Lower leg skin (tissue), 4 donors: ENCODE measurements at regions not wholly inside any gene's neighbourhood (a gene's known extent, or its start where the extent isn't known, plus 50 kb on each side); places are given as distances from the start of the nearest gene placed in this dataset.

Source experiments
- DNase-seq, 2 donors: peaks; one replicate each; pipeline ENCODE4 v3.0.0-alpha.2; 2019; ENCODE audit warnings: low spot score in 2 of 2
- H3K4me3 ChIP-seq: fragments of 200-600 bp; sonication (generic); 2 replicates; pipeline ENCODE4 v1.5.1; 2017; ENCODE audit warnings: mild to moderate bottlenecking, low read depth; ENCODE audit not compliant: poor library complexity, severe bottlenecking
- CTCF ChIP-seq, 3 donors: fragments of 450-650 bp; IDR thresholded peaks; one replicate each; pipeline ENCODE4 v1.5.1; 2016; ENCODE audit warnings: antibody characterized with exemption in 3 of 3, mild to moderate bottlenecking in 3 of 3, moderate library complexity in 2 of 3
- POLR2A ChIP-seq, 2 donors: fragments of 450-650 bp; IDR thresholded peaks; one replicate each; pipeline ENCODE4 v1.6.1; 2016 to 2017; ENCODE audit warnings: antibody characterized with exemption in 2 of 2, mild to moderate bottlenecking in 1 of 2, moderate library complexity in 1 of 2
- WGBS, 2 donors: methylation state at CpG; one replicate each; pipeline ENCODE4 v1.1.5; 2018; 5-methylcytosine and 5-hydroxymethylcytosine counted together
- intact Hi-C: fragments of 100-400 bp; cut with DNase I; formaldehyde crosslinking; loops from one replicate; pipeline ENCODE4 v1.15.0; 2023; ENCODE audit warnings: low total_unique reads

GRCh38 chr16:65524997-65525396, 403.1 kb upstream of the CDH11 start:
- H3K4me3 ChIP-seq, result no peak overlapping the region
- DNase-seq, result no peak
- TF ChIP-seq CTCF (IDR thresholded peaks at IDR 0.05), result no peak
- TF ChIP-seq POLR2A (IDR thresholded peaks at IDR 0.05), result no peak
- 70 to 75% methylated on average over 8 of the region's 8 CpGs for WGBS, 2 donors
- intact Hi-C loops, result no loop called here

GRCh38 chr16:65524231-65524630, 402.4 kb upstream of the CDH11 start:
- no peak for TF ChIP-seq CTCF (IDR thresholded peaks at IDR 0.05)
- TF ChIP-seq POLR2A (IDR thresholded peaks at IDR 0.05), result no peak
- no peak for DNase-seq
- no peak overlapping the region for H3K4me3 ChIP-seq
- WGBS, 2 donors, result 79% methylated on average over 3 of the region's 3 CpGs
- intact Hi-C loops, result no loop called here

DNA sequence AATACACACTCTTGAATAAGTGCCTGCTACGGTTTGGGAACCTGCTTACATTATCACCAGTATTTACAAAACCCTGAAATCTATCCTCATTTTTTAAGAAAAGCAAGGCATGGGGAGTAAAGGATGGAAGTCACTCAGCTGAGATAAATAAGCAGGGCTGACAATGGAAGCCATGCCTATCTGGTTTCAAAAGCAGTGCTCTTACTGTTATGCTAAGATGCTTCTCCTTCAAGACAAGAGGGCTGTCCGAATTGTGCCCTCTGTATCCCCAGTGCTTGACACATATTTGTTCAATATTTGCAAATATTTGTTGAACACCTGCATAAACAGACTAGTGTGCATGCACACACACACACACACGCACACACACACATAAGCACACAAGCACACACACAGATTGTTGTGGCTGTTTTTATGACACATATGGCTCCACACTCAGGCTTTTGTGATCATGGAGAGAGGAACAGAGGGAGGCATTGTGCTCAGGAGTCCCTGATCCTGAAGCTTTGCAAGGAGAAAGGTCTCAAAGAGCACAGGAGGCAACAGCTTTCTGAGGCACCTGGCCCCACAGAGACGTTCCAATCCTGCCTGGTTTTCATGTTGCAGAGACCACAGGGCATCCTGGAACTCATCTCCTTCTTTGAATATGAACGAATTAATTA, 401.6 kb upstream of the CDH11 start:
- no peak overlapping the region for H3K4me3 ChIP-seq
- WGBS, 2 donors, result 72 to 83% methylated on average over 5 of the region's 5 CpGs
- intact Hi-C loops, result no loop called here
- TF ChIP-seq POLR2A (IDR thresholded peaks at IDR 0.05) (no peak), CTCF (IDR thresholded peaks at IDR 0.05) (no peak)
- no peak for DNase-seq

GRCh38 chr16:65522412-65522811, 400.5 kb upstream of the CDH11 start:
- no peak for DNase-seq
- no peak overlapping the region for H3K4me3 ChIP-seq
- 90 to 93% methylated on average over 7 of the region's 7 CpGs for WGBS, 2 donors
- intact Hi-C loops, result no loop called here
- TF ChIP-seq CTCF (IDR thresholded peaks at IDR 0.05), result no peak
- no peak for TF ChIP-seq POLR2A (IDR thresholded peaks at IDR 0.05)

DNA sequence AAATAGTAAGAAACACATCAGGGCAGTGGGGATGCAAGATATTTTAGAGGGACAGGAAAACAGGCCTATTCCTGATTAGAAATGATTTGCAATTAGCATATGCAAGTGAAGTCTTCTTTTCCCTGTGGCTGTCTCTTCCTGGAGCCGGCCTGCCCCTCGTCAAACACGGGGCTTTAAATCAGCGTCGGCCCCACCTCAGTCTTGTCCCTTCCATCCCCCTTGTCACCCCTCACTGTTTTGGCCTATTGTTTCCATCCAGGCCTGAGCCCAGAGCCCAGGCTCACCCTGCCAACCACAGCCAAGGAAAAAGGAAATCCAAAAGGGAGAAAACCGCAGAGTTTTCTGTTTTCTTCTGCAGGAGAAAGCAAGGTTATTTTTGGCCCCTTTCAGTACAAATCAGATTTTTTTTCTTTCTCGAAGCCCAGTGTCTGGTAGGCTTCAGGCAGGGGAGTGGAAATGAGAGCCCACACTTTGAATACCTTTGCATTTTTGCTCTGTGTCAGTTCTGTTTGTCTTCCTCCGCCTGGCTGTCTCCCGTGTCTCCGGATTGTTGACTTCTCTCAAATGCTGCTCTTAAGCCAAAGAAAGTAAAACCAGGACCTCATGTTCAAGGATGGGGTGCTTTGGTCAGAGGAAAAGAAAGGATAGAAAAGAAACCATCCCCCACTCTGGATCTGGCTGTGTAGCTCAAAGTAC, 399.9 kb upstream of the CDH11 start:
- no peak for DNase-seq
- no peak overlapping the region for H3K4me3 ChIP-seq
- TF ChIP-seq CTCF (IDR thresholded peaks at IDR 0.05), result no peak
- no peak for TF ChIP-seq POLR2A (IDR thresholded peaks at IDR 0.05)
- WGBS, 2 donors, result 32% methylated on average over 10 of the region's 10 CpGs
- intact Hi-C loops, result no loop called here
